ENCODE measurements at regions not wholly inside any gene's neighbourhood (a gene's known extent, or its start where the extent isn't known, plus 50 kb on each side); places are given as distances from the start of the nearest gene placed in this dataset.

- Histone ChIP-seq H3K27ac (ENCODE audit: control insufficient read depth, insufficient read depth, low read length) (no peak overlapping the region), H3K9ac (ENCODE audit: control insufficient read depth, extremely low read depth, insufficient read depth, low read length) (no peak overlapping the region), H3K9me1 (ENCODE audit: control insufficient read depth, extremely low read depth, insufficient read depth, low read length) (no peaks in the 10 kb centered on the region), H3K79me2 (ENCODE audit: control insufficient read depth, insufficient read depth, low read length) (no peaks in the 10 kb centered on the region), H4K20me1 (ENCODE audit: control insufficient read depth, extremely low read depth, insufficient read depth, low read length) (no peaks in the 10 kb centered on the region), H3K4me1 (ENCODE audit: control insufficient read depth, extremely low read depth, insufficient read depth, low read length) (no peaks in the 10 kb centered on the region), H3K4me2 (ENCODE audit: control insufficient read depth, extremely low read depth, insufficient read depth, low read depth, low read length) (no peak overlapping the region), H3K9me3 (ENCODE audit: control insufficient read depth, low read depth, low read length) (no peaks in the 10 kb centered on the region), H3K27me3 (ENCODE audit: control insufficient read depth, extremely low read depth, insufficient read depth, low read length) (no peaks in the 10 kb centered on the region), H2AFZ (ENCODE audit: control insufficient read depth, low read length) (no peak overlapping the region), H3K36me3 (ENCODE audit: control insufficient read depth in 2 of 2, extremely low read depth in 1 of 2, insufficient read depth in 2 of 2, low read length in 2 of 2) (no peaks in the 10 kb centered on the region), H3K4me3 (ENCODE audit: control insufficient read depth in 2 of 3, extremely low read depth in 1 of 3, insufficient read depth in 2 of 3, low read depth in 1 of 3, low read length in 3 of 3) (no peak overlapping the region)
- no peak for TF ChIP-seq EZH2 (IDR thresholded peaks at IDR 0.05; ENCODE audit: low read length)
- TF ChIP-seq CTCF (optimal IDR thresholded peaks at IDR 0.05 in 1 of 3, IDR thresholded peaks at IDR 0.05 in 1 of 3, conservative IDR thresholded peaks at IDR 0.05 in 1 of 3; ENCODE audit: extremely low read depth in 1 of 3, insufficient read depth in 2 of 3, low read length in 3 of 3) = no peak
- no peak for FAIRE-seq
- dilution Hi-C loops (cut with MboI; ENCODE audit: extremely low pct_ligation_motif_present, low sequenced_read_pairs) = no loop called here
- no peak for DNase-seq (ENCODE audit: low read depth, low spot score)
These were observed 156.5 kb upstream of the BRINP3 start for GRCh38 chr1:190634134-190634533.

GRCh38 chr1:190649553-190649952 lies 171.9 kb upstream of the BRINP3 start:
- FAIRE-seq = no peak
- no peak for DNase-seq (ENCODE audit: low read depth, low spot score)
- Histone ChIP-seq H3K27ac (ENCODE audit: control insufficient read depth, insufficient read depth, low read length) (no peak overlapping the region), H3K79me2 (ENCODE audit: control insufficient read depth, insufficient read depth, low read length) (no peaks in the 10 kb centered on the region), H2AFZ (ENCODE audit: control insufficient read depth, low read length) (no peak overlapping the region), H3K36me3 (ENCODE audit: control insufficient read depth in 2 of 2, extremely low read depth in 1 of 2, insufficient read depth in 2 of 2, low read length in 2 of 2) (no peaks in the 10 kb centered on the region), H4K20me1 (ENCODE audit: control insufficient read depth, extremely low read depth, insufficient read depth, low read length) (no peaks in the 10 kb centered on the region), H3K9ac (ENCODE audit: control insufficient read depth, extremely low read depth, insufficient read depth, low read length) (no peak overlapping the region), H3K4me3 (ENCODE audit: control insufficient read depth in 2 of 3, extremely low read depth in 1 of 3, insufficient read depth in 2 of 3, low read depth in 1 of 3, low read length in 3 of 3) (no peak overlapping the region), H3K9me1 (ENCODE audit: control insufficient read depth, extremely low read depth, insufficient read depth, low read length) (no peaks in the 10 kb centered on the region), H3K4me2 (ENCODE audit: control insufficient read depth, extremely low read depth, insufficient read depth, low read depth, low read length) (no peak overlapping the region), H3K27me3 (ENCODE audit: control insufficient read depth, extremely low read depth, insufficient read depth, low read length) (no peaks in the 10 kb centered on the region), H3K4me1 (ENCODE audit: control insufficient read depth, extremely low read depth, insufficient read depth, low read length) (no peaks in the 10 kb centered on the region), H3K9me3 (ENCODE audit: control insufficient read depth, low read depth, low read length) (no peaks in the 10 kb centered on the region)
- dilution Hi-C loops (cut with MboI; ENCODE audit: extremely low pct_ligation_motif_present, low sequenced_read_pairs) = no loop called here
- no peak for TF ChIP-seq CTCF (optimal IDR thresholded peaks at IDR 0.05 in 1 of 3, IDR thresholded peaks at IDR 0.05 in 1 of 3, conservative IDR thresholded peaks at IDR 0.05 in 1 of 3; ENCODE audit: extremely low read depth in 1 of 3, insufficient read depth in 2 of 3, low read length in 3 of 3)
- no peak for TF ChIP-seq EZH2 (IDR thresholded peaks at IDR 0.05; ENCODE audit: low read length)

All from keratinocyte (primary cell).